DND-41 (cell line): ENCODE measurements at regions not wholly inside any gene's neighbourhood (a gene's known extent, or its start where the extent isn't known, plus 50 kb on each side); places are given as distances from the start of the nearest gene placed in this dataset.

Source experiments
- CTCF ChIP-seq: IDR thresholded peaks from 2 replicates; pipeline ENCODE4 v1.5.1; 2012; ENCODE audit warnings: borderline replicate concordance, low read length, moderate library complexity, mild to moderate bottlenecking; ENCODE audit not compliant: poor library complexity, severe bottlenecking; ENCODE audit errors: extremely low read depth
- EZH2 ChIP-seq: IDR thresholded peaks from 3 replicates; pipeline ENCODE4 v1.6.1; 2012; ENCODE audit warnings: borderline replicate concordance, low read depth, mild to moderate bottlenecking, moderate library complexity, low read length, inconsistent platforms; ENCODE audit not compliant: severe bottlenecking

GRCh38 chr2:160931531-160931930, 228.7 kb upstream of the TANK start:
- TF ChIP-seq CTCF (no peak), EZH2 (no peak)
